DND-41 (cell line): ENCODE measurements at regions not wholly inside any gene's neighbourhood (a gene's known extent, or its start where the extent isn't known, plus 50 kb on each side); places are given as distances from the start of the nearest gene placed in this dataset.

Experiments used
- CTCF ChIP-seq: IDR thresholded peaks from 2 replicates; pipeline ENCODE4 v1.5.1; 2012; ENCODE audit warnings: borderline replicate concordance, low read length, moderate library complexity, mild to moderate bottlenecking; ENCODE audit not compliant: poor library complexity, severe bottlenecking; ENCODE audit errors: extremely low read depth
- EZH2 ChIP-seq: IDR thresholded peaks from 3 replicates; pipeline ENCODE4 v1.6.1; 2012; ENCODE audit warnings: borderline replicate concordance, low read depth, mild to moderate bottlenecking, moderate library complexity, low read length, inconsistent platforms; ENCODE audit not compliant: severe bottlenecking

- TF ChIP-seq CTCF (no peak), EZH2 (no peak)
These were observed 2123.7 kb upstream of the C9orf72 start for GRCh38 chr9:29697011-29697410.
